Stimulated activated CD8-positive, alpha-beta memory T cell treated with anti-CD3 and anti-CD28 coated beads, Interleukin-15, amount 100 ng/mL, for 24 hours (primary cell): ENCODE measurements at regions not wholly inside any gene's neighbourhood (a gene's known extent, or its start where the extent isn't known, plus 50 kb on each side); places are given as distances from the start of the nearest gene placed in this dataset.

Source experiments
- DNase-seq: peaks from one replicate; pipeline ENCODE4 v3.0.0-alpha.2; 2020; ENCODE audit warnings: low read depth

DNA sequence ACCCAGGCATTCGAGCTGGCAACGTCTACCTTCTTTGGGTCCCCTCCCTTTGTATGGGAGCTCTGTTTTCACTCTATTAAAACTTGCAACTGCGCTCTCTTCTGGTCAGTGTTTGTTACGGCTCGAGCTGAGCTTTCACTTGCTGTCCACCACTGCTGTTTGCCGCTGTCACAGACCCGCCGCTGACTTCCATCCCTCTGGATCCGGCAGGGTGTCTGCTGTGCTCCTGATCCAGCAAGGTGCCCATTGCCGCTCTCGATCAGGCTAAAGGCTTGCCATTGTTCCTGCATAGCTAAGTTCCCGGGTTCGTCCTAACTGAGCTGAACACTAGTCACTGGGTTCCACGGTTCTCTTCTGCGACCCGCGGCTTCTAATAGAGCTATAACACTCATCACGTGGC, 183.5 kb upstream of the GALNTL6 start:
- no peak for DNase-seq

DNA sequence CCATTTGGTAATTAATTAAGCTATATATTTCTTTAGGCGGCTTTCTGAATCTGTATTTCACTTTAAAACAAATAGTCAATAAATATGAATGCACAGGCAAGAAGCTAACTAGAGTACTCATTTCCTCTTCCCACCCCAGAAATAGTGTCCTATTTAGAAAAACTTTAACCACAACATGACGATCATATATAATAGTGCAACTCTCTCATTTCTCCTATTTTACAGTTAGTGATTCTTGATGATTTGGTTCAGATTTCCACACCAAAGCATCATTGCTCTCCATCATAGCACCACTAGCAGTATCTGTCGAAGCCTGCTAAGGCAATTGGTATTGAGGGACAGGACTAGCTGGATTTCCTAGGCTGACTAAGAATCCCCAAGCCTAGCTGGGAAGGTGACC, 184.0 kb upstream of the GALNTL6 start:
- DNase-seq = no peak

DNA sequence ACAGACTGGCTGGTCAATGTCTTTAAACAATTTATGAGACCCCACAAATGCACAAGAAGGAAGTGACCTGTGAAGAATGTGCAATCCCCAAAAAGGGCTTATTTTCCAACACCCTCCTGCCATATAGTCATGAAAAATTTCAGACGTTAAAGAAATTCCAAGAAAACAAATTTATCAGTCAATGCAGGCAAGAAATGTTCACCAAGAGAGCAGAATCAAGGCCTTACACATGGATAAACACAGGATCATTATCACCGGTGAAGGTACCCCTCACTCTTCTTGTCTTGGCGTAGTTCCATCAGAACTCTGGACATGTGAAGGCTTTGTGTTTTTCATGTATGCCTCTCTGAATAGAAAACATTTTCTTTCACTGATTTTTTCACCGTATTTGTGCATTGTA, 186.7 kb upstream of the GALNTL6 start:
- no peak for DNase-seq

DNA sequence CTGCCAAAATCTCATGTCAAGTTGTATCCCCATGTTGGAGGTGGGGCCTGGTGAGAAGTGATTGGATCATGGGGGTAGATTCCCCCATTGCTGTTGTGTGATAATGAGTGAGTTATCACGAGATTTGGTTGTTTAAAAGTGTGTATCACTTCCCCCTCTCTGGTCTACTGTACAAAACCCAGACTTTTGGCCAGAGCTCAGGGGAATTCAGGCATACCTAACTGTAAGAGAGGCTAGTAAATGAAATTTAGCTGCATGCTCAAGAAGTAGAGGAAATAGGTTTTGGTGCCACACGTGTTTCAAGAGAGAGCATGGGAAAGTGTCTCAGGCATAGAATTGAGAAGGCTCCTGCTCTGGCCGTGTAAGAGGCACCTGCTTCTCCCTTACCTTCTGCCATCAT, 190.5 kb upstream of the GALNTL6 start:
- DNase-seq = no peak

DNA sequence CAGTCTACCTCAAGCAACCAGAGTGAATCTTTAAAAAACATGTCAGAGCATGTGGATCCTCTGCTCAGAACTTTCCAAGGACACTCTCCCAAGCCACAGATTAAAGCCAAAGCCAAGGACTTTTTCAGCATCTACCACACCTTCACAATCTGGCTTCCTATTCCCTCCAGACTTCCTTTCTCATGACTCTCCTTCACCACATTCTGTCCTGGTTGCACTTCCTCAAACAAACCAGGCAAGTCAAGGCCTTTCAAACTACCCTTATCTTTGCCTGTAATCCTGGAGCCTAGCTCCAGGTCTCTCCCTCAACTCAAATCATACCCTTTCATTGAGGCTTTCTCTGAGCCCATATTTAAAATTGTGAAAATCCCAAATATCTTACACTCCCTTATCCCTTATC, 191.6 kb upstream of the GALNTL6 start:
- DNase-seq = no peak

DNA sequence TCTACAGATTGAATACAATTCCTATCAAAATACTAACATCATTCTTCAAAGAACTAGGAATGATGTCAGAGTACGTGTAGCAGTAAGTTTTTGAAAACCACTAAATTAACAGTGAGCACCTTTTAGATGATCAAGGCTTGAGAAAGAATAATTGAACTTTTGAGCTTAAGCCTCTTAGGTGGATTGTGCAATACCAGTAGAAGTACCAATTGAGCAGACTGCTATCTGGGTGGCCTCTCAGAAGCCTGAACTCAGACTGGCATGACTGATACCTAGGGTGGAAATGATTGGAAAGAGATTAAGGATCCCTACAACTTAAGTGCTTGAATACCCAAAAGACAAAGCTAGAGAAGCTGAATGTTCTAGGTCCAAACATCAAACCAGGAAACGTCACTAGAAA, 200.3 kb upstream of the GALNTL6 start:
- no peak for DNase-seq

DNA sequence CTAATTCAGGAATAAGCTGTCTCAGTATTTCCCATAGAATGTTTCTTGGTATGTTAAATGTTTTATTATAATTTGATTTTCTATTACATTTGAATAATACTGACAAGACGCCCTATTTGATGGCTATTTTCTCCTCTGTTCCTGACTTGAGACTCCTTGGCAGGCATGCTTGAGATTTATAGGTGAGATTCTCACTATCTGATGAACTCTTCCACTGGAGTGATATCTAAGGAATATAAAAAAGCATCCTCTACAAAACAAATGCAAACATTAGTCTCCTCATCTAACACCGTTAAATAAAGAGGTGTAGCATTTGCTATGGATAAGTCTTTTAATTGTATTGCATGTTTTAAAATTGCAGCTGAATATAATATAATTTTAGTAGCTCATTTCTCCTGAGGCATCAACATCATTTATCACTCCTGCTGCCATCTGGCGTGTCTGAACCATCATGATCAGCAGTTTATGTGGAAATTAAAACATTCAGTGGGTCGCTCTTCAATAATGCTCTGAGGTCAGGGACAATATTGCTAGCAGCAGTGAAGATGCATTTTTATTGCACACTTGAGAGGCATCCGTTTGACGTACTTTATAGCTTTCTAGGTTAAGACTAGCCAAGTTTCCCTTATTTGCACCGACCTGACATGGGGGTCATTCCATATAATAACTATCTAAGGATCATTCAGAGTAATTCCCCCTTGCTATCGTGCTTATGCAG, 210.4 kb upstream of the GALNTL6 start:
- no peak for DNase-seq

DNA sequence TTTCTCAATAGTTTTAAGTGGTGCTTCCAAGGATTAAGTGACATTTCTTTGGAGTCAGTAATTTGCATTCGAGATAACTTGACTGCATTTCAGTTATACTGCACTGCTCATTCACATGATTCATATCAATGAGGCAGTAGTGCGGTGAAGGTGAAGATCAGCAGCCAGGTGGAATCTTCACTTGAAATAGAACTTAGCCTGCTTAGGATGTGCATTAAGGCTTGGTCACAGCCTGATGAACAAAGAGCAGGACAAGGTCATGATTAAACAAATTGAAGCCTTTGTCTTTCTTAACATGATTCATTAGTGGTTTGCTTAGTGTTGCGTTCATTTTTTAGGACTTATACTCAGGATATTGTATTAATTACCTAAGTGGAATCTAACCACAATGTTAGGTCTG, 212.1 kb upstream of the GALNTL6 start:
- DNase-seq = no peak

DNA sequence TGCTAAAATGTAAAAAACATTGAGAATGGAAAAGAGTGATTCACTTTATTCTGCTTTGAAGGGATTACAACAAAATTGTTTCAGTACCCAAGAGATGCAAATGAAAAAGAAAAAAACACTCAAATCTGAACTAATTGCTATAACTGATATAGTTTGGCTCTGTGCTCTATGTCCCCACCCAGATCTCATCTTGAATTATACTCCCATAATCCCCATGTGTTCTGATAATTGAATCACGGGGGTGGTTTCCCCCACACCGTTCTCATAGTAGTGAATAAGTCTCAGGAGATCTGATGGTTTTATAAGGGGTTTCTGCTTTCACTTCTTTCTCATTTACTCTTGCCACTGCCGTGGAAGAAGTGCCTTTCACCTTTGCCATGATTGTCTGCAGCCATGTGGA, 213.6 kb upstream of the GALNTL6 start:
- DNase-seq = no peak

DNA sequence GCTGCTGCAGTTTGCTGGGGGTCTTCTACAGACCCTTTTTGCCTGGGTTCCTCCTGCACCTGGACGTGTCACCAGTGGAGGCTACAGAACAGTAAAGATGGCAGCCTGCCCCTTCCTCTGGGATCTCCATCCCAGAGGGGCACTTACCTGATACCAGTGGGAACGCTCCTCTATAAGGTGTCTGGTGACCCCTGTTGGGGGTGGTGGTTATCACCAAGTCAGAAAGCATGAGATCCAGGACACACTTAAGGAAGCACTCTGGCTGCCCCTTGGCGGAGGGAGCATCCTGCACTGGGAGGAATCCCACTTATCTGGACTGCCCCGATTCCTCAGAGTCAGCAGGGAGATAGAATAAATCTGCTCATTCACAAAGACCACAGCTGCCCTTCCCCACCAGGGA, 218.9 kb upstream of the GALNTL6 start:
- no peak for DNase-seq

DNA sequence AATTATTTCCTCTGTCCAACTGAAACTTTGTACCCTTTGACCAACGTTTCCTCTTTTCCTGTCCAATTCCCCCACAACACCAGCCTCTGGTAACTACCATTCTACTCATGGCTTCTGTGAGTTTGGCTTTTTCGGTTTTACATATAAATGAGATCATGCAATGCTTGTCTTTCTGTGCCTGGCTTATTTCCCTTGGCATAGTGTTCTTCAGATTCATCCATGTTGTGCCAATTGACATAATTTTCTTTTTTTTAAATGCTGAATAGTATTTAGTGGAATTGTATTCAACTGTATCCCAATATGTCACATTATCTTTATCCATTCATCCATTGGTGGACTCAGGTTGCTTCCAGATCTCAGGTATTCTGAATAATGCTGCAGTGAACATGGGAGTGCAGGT, 222.5 kb upstream of the GALNTL6 start:
- no peak for DNase-seq

DNA sequence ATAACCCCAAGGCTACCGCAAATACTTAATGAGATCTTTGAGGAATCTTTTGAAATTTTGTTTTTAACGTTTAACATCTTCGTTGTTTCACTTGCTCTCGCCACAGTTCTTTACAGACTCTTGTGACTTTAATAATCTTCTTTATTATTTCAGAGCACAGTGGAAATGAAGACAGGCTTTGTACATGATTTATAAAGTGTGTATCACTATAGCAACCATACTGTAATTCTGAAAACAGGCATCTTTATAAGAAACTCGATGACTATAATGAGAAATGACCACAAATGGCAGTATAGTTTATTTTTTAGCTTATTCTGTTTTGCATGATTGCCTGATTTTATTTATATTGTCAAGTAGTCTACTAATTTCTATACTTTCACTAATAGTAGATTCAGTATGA, 224.4 kb upstream of the GALNTL6 start:
- no peak for DNase-seq

DNA sequence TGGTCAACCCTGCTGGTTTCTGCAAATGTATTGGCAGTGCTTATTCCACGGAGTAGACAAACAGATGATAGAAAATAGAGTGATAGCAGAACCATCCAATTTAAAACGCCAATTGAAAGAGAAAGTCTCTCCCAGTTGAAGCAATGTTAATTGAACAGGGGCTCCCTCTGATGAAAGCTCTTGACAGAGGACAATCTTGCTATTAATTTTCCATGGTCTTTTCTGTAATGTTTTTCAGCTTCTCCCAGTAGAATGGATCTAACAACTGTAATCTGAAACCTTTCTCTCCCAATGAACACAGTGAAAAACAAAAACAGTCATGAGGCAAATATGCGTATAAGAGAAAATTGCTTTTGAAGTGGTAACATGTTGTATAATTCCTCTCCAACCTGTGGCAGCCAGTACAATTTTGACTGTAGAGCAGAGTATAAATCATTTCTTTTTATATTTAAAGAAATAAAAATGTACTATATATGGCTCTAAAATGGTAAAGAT, 225.1 kb upstream of the GALNTL6 start:
- DNase-seq = no peak

DNA sequence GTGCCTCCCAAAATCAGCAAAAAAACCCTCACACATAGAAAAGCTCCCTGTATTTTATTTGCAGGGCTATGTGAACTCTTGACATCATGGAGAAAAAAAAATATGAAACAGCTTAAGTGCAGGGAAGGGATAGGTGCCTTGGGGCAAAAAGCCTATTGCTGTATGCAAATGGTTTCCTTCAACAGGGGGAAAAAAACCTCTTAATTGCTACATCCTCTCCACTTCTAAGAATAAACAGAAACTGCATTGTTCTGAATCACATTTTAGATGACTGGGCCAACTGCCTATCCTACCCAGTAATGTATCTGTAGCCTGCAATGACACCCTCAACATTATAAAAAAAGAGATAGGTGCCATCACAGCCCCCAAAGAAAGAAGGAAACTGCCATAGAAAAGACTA, 229.4 kb upstream of the GALNTL6 start:
- no peak for DNase-seq

DNA sequence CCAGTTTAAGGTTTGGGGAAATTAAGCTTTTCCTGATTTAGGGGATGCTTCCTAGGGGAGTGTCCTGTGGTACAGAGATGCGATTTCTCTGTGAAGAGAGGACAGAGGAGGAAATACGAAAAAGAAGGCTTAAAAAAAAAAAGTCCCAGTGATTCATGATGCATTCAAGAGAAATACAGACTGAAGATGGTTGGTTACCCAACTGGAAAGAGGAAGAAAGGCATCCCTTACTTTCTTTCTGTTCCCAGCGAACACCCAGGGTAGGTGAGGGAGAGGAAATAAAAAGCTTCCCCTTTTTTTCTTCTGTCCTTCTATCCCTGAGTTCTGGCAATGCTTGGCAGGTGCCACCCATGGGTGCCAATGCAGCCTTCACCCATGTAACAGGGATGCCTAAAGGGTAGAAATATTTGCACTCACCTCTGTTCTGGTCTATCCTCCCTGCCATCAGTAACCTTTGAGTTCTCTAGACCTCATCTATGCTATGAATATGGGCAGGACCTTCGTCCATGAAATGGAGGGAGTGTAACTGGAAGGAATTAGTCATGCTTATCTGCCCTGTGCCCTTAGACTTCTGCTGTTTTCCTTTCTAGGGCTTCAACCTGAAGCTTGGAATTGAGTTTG, 230.1 kb upstream of the GALNTL6 start:
- no peak for DNase-seq

DNA sequence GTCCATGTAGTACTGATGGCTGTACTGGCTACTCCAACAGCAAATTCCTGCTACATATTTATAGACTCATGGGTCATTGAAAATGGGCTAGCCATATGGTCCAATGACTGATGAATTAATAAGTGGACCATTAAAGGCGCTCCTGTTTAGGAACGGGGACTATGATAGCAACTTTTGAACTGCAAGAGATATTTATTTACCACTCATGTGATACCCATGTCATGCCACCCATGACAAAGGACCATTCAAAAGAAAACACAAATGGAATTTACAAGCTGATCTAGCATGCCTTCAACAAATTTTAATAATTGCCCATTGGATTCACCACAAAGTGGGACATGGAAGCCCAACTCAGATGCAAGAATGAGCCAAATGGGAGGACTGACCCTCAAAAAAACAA, 240.0 kb upstream of the GALNTL6 start:
- DNase-seq = no peak

DNA sequence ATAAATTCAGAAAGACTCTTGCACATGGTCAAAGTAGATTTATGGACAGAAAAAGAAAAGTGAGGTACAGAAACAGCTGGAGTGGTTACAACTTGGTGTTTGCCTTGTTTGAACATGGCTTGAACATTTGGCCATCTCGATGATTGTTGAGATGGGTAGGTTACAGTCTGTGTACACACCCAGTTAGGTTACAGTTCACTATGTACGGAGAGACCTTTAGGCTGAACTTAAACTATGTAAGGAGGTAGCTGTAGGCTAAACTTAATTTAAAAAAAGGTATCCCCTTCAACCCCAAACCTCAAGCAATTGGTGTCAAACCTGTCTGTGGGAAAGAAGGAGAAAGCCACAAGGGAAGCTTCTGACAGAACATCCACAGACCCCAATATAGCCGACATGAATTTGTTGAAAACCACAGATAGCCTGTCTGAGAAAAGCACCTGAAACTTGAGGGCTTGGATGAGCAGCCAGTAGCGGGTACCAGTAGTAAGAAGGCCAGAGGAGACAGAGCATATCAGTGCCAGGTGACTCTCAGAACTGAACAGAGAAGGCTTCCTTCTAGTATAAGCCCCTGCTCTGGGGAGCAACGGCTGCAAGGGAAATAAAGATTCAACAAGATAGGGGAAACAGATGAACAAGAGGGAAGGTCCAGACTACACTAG, 247.9 kb upstream of the GALNTL6 start:
- no peak for DNase-seq

DNA sequence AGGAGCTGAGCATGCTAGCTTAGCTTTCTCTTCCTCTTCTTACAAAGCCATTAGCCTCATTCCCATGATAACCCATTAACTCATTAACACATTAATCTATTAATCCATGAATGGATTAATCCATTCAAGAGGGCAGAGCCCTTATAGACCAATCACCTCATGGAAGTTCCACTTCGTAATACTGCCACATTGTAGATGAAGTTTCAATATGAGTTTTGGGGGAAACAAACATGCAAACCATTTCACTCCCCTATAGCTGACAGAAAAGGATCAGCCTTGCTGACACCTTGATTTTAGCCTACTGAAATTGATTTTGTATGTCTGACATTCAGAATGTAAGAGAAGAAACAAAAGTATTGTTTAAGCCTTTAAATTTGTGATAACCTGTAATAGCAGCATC, 251.8 kb upstream of the GALNTL6 start:
- no peak for DNase-seq

DNA sequence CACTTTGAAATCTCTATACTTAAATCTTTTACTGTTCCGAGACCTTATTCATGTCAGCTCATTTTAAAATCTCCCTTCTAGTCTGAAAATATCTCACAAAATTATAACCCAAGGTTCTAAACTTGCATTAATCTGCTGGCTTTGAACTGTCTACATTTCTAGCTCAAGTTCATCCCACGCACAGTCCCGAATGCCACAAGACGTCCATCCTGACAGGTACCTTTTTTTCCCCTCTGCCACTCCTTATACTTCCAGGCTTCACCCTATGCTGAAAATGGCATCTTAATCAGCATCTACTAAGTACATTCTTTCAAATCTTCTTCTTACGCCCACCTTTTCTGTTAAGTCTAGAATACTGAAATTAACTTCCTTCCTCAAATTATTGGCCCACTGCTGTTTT, 259.2 kb upstream of the GALNTL6 start:
- DNase-seq = no peak

DNA sequence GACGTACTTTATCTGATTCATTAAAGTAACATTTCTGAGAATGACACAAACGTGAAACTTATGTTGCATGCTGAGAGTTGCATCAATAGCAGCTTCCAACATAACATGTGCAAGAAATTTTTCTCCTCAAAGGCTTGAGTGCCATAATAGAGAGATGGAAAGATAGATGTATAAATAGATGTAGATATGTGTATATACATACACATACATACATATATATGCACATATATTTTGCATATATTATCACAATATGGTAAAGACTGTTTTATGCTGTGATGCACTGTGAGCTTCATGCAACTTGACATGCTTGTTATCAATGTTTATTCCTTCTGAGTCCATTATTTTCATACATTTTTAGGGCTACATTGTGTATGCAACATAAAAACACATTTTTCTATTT, 270.6 kb upstream of the GALNTL6 start:
- DNase-seq = no peak

DNA sequence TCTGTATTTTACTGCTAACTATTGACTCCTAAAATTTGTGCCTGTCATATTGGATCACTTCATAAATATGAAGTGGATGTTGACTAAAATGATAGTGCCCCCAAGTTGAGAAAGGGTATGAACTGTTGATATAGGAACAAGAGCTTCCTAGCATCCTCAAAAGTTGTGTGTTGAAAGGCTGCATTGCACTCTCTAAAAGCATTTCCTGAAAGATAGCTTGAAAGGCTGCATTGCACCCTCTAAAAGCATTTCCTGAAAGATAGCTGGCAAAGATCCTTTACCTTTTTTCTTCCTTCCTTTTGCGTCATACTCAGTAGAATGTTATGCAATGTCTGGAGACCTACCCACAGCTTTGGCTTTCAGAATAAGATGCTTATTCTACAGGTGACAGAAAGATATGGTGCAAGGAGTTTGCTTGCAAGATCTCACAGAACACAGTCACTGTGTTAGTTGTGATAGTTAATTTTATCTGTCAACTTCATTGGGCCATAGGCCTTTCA, 274.6 kb upstream of the GALNTL6 start:
- no peak for DNase-seq

DNA sequence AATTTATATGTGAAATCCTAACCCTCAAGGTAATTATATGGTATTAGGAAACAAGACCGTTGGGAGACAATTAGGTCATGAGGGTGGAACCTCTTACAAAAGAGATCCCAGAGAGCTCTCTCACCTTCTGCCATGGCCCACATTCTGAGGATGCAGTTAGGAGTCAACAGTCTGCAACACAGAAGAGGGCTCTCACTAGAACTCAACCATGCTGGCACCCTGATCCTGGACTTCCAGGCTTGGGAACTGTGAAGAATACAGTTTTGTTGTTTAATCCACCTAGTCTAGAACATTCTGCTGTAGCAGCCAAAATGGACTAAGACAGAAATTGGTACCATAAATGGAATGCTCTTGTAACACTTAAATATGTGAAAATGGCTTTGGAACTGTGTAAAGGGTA, 278.8 kb upstream of the GALNTL6 start:
- no peak for DNase-seq

DNA sequence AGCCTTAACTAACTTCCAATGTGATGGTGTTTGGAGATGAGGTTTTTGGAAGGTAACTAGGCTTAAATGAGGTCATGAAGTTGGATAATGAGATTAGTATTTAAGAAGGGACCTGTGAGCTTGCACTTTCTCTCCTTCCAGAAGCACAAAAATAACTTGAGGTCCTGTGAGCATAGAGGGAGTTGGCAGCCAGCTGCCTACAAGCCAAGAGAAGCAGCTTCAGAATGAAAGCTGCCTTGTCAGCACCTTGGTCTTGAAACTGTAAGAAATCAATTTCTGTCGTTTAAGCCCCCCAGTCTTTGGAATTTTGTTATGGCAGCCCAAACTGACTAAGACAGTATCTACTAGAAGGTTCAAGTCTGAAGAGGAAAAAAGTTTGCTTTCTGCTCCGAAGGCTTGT, 280.2 kb upstream of the GALNTL6 start:
- no peak for DNase-seq
